ENCODE measurements at regions not wholly inside any gene's neighbourhood (a gene's known extent, or its start where the extent isn't known, plus 50 kb on each side); places are given as distances from the start of the nearest gene placed in this dataset.

DNA sequence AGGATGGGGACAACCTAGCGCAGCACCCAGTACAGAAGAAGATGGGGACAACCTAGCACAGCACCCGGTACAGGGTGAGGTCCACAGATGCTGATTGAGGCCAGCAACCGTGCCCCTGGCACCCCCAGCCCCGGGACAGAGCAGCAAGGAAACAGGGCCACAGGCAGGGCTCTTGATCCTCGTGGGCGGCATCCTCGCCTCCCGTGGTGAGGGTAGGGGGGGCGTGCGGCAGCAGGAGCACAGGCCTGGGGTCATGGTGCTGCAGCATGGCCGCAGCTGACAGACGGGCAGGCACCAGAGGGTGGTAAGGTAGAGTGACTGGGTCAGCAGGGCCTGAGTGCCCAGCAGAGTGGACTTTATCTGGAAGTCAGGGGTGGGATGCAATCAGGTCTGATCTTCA is 89.5 kb downstream of the HMX1 start:
- 80% methylated on average over 12 of the region's 12 CpGs for WGBS (ENCODE audit: insufficient coverage)

DNA sequence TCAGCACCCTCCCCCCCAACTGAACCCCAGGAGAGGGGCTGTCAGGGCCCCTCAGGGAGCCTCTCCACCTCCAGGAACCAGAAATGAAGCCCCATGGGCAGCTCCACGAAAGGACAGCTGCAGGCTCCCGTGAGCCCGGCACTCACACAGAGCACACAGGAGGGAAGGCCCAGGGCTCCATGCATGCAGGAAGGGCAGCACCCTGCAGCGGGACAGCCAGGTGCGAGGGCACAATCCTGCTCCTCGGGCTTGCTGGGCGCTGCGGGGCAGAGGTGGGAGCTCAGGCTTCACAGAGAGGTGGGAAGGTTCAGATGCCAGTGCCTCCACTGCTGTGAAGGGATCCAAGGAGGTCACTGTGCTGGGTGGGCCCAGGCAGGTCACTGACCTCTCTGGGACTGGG is 90.0 kb downstream of the HMX1 start:
- Histone ChIP-seq H3K4me1 (ENCODE audit: control insufficient read depth, insufficient read depth, low read length) (no peaks in the 10 kb centered on the region), H3K27ac (ENCODE audit: low read length) (no peak overlapping the region), H3K36me3 (ENCODE audit: control insufficient read depth, insufficient read depth, low read length) (no peaks in the 10 kb centered on the region), H3K4me3 (ENCODE audit: low read length) (no peak overlapping the region), H3K9me3 (replicated peaks; ENCODE audit: control insufficient read depth, low read depth, low read length) (no peaks in the 10 kb centered on the region), H3K27me3 (ENCODE audit: control insufficient read depth, insufficient read depth, low read length) (peaks cover 2% of the 10 kb centered on the region)
- DNase-seq: no peak
- 83% methylated on average over 8 of the region's 8 CpGs for WGBS (ENCODE audit: insufficient coverage)

More for the DNA sequence above, 89.5 kb downstream of the HMX1 start:
- H3K4me3 ChIP-seq (ENCODE audit: low read length): no peak overlapping the region
- H3K27me3 ChIP-seq (ENCODE audit: control insufficient read depth, insufficient read depth, low read length): peaks cover 2% of the 10 kb centered on the region
- no peak for DNase-seq
- no peak overlapping the region for H3K27ac ChIP-seq (ENCODE audit: low read length)
- no peaks in the 10 kb centered on the region for H3K36me3 ChIP-seq (ENCODE audit: control insufficient read depth, insufficient read depth, low read length)
- no peaks in the 10 kb centered on the region for H3K9me3 ChIP-seq (replicated peaks; ENCODE audit: control insufficient read depth, low read depth, low read length)
- no peaks in the 10 kb centered on the region for H3K4me1 ChIP-seq (ENCODE audit: control insufficient read depth, insufficient read depth, low read length)

DNA sequence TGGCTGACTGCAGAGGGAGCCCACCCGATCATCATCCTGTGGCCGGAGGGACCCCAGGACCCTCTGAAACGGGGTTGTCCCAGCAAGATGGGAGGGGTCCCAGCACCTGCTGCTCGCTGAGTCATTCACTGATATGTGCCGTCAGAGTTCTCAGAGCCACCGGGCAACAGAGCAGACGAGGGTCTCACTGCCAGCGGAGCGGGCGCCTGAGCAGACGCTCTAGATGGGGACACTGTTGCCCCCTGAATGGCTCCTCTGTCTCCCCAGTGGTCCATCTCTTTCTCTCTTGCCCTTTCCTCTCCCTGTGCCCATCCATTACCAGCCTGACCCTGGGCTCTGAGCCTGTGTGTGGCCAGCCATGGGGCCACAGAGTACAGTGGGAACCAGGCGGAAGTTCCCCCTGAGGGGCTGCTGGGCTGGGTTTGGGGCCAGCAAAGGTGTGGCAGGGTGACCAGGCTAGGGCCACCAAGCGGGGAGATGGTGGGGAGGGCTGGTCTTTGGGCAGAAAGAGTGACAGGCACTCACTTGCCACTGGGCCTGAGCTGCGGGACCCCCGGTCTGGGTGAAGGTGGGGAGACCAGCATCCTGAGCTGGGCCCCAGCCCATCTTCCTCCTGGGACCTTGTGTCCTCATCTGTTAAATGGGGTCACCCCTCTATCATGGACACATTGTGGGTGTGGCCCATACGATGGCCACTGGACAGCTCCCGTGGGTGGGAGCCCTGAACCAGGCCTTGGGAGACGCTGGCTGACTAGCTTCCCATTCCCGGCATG is 90.9 kb downstream of the HMX1 start:
- WGBS (ENCODE audit: insufficient coverage): 70% methylated on average over 17 of the region's 19 CpGs

DNA sequence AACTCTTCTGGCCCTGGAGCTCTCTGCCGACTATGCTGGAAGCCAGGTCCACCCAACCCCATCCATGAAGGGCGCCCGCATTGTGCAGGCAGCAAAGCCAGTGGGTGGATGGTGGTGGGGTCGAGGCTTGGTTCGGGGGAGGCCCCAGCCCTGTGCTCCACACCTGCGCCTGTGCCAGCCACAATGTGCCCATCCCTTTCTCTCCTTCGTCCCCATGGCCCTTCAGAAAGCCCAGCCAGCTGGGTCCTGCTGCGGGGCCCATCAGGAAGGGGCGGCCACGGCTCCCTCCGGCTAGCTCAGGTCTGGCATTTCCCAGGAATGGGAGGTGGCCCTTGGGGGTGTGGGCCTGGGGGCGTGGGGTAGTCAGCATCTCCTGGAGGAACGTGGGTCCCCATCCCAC is 91.6 kb downstream of the HMX1 start:
- Histone ChIP-seq H3K27ac (ENCODE audit: low read length) (no peak overlapping the region), H3K4me1 (ENCODE audit: control insufficient read depth, insufficient read depth, low read length) (no peaks in the 10 kb centered on the region), H3K4me3 (ENCODE audit: low read length) (no peak overlapping the region), H3K36me3 (ENCODE audit: control insufficient read depth, insufficient read depth, low read length) (no peaks in the 10 kb centered on the region), H3K9me3 (replicated peaks; ENCODE audit: control insufficient read depth, low read depth, low read length) (no peaks in the 10 kb centered on the region), H3K27me3 (ENCODE audit: control insufficient read depth, insufficient read depth, low read length) (peaks cover 2% of the 10 kb centered on the region)
- WGBS (ENCODE audit: insufficient coverage): no CpG with 5 or more reads among the region's 13 CpGs
- DNase-seq: no peak

More for the DNA sequence above, 90.9 kb downstream of the HMX1 start:
- Histone ChIP-seq H3K9me3 (replicated peaks; ENCODE audit: control insufficient read depth, low read depth, low read length) (no peaks in the 10 kb centered on the region), H3K36me3 (ENCODE audit: control insufficient read depth, insufficient read depth, low read length) (no peaks in the 10 kb centered on the region), H3K27me3 (ENCODE audit: control insufficient read depth, insufficient read depth, low read length) (peaks cover 2% of the 10 kb centered on the region), H3K4me1 (ENCODE audit: control insufficient read depth, insufficient read depth, low read length) (no peaks in the 10 kb centered on the region), H3K4me3 (ENCODE audit: low read length) (no peak overlapping the region), H3K27ac (ENCODE audit: low read length) (no peak overlapping the region)
- DNase-seq: no peak

DNA sequence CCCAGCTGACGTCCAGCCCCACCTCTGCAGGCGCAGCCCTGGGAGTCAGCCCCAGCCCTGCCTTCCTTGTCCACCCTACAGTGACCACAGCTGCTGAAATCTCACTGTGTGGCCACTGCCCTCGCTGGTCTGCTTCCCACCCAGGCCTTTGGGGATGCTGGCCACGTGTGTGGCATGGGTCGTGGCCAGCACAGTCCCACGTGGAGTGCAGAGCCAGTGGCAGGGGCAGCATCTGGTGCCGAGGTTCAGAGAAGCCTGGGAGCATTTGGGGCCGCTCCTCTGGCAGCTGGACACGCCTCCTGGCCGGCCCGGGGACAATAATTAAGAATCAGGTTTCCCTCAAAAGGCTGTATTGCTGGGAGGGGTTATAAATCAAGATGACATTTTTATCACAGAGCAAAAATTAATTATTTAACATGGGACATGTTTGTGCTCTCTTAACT is 92.1 kb downstream of the HMX1 start:
- H3K4me1 ChIP-seq (ENCODE audit: control insufficient read depth, insufficient read depth, low read length): no peaks in the 10 kb centered on the region
- H3K36me3 ChIP-seq (ENCODE audit: control insufficient read depth, insufficient read depth, low read length): no peaks in the 10 kb centered on the region
- H3K27me3 ChIP-seq (ENCODE audit: control insufficient read depth, insufficient read depth, low read length): peaks cover 5% of the 10 kb centered on the region
- no peak overlapping the region for H3K27ac ChIP-seq (ENCODE audit: low read length)
- DNase-seq: no peak
- WGBS (ENCODE audit: insufficient coverage): 20% methylated on average over 8 of the region's 11 CpGs
- H3K4me3 ChIP-seq (ENCODE audit: low read length): no peak overlapping the region
- H3K9me3 ChIP-seq (replicated peaks; ENCODE audit: control insufficient read depth, low read depth, low read length): no peaks in the 10 kb centered on the region

DNA sequence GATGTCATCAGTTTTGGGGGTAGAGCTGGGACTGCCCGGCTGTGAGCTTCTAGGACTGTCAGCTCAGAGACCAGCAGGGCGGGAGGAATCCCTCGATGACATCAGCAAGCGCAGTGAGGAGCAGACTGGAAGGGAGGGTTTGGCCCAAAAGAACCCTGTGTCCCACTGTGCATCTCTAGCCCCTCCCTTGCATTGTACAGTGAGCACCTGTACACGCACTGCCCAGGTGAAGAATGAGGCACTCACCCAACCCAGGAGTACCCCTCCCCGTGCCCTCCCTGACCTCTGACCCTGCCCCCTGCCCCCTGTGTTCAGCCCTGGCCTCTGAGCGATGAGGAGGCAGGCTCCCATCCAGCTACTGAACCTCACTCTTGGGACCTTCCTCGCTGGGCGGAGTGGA is 92.9 kb downstream of the HMX1 start:
- Histone ChIP-seq H3K4me1 (ENCODE audit: control insufficient read depth, insufficient read depth, low read length) (no peaks in the 10 kb centered on the region), H3K9me3 (replicated peaks; ENCODE audit: control insufficient read depth, low read depth, low read length) (no peaks in the 10 kb centered on the region), H3K4me3 (ENCODE audit: low read length) (no peak overlapping the region), H3K27ac (ENCODE audit: low read length) (no peak overlapping the region), H3K27me3 (ENCODE audit: control insufficient read depth, insufficient read depth, low read length) (peaks cover 8% of the 10 kb centered on the region), H3K36me3 (ENCODE audit: control insufficient read depth, insufficient read depth, low read length) (no peaks in the 10 kb centered on the region)
- 60% methylated on average over 6 of the region's 9 CpGs for WGBS (ENCODE audit: insufficient coverage)
- no peak for DNase-seq

DNA sequence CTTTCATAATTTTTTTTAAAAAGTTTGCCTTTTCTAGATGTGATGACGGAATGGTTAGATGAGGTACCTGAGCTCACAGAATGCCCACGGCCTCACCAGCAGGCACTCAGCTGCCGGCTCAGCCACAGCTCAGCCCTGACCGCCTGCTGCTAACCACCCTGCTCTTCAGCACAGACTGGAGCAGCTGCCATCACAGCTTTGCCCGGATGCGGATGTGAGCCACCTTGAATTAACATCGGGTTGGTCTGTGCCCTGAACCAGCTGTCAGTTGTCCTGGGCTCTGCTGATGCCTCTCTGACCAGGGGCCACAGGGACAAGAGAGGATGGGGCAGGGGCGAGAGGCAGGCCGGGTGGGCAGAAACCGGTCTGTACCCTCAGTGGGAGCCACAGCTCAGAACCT is 93.3 kb downstream of the HMX1 start:
- H3K4me1 ChIP-seq (ENCODE audit: control insufficient read depth, insufficient read depth, low read length): no peaks in the 10 kb centered on the region
- peaks cover 9% of the 10 kb centered on the region for H3K27me3 ChIP-seq (ENCODE audit: control insufficient read depth, insufficient read depth, low read length)
- 72% methylated on average over 9 of the region's 10 CpGs for WGBS (ENCODE audit: insufficient coverage)
- H3K27ac ChIP-seq (ENCODE audit: low read length): no peak overlapping the region
- DNase-seq: no peak
- H3K9me3 ChIP-seq (replicated peaks; ENCODE audit: control insufficient read depth, low read depth, low read length): no peaks in the 10 kb centered on the region
- no peaks in the 10 kb centered on the region for H3K36me3 ChIP-seq (ENCODE audit: control insufficient read depth, insufficient read depth, low read length)
- H3K4me3 ChIP-seq (ENCODE audit: low read length): no peak overlapping the region

DNA sequence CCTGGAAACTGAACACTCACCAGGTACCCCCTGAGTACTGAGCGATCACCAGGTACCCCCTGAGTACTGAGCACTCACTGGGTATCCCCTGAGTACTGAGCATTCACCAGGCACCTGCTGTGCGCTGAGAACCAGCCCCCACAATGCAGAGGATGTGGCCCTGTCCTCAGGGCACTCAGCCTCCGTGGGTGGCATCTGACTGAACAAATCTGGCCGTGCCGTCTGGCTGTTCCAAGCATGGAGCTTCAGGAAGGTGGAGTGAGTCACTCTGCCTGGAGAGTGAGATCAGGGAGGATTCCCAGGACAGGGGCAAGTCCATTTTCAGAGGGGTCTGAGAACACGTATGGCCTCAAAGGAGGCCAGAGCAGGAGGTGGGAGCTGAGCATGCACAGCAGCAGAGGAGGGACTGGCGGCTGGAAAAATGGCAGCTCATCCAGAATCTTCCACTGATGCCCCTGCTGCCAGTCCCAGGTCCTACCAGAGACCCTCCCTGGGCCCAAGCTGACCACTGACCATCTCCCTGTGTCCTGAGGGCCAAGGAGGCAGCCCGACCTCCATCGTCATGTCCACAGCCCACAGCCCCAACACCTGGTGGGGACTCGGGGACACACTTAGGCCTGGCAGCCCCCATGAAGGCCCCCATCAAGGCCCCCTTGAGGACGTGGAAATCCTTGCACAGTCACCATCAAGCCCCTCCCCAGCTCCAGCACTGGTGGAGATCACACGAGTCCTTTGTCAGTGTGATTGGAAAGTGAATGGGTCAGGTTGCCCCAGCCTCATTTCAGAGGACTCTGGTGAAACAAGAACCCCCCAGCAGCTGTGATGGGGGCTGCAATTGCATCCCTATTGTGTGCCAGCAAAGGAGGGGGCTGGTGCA is 94.1 kb downstream of the HMX1 start:
- Histone ChIP-seq H3K4me3 (ENCODE audit: low read length) (no peak overlapping the region), H3K36me3 (ENCODE audit: control insufficient read depth, insufficient read depth, low read length) (no peaks in the 10 kb centered on the region), H3K27me3 (ENCODE audit: control insufficient read depth, insufficient read depth, low read length) (peaks cover 12% of the 10 kb centered on the region), H3K4me1 (ENCODE audit: control insufficient read depth, insufficient read depth, low read length) (no peaks in the 10 kb centered on the region), H3K9me3 (replicated peaks; ENCODE audit: control insufficient read depth, low read depth, low read length) (no peaks in the 10 kb centered on the region), H3K27ac (ENCODE audit: low read length) (no peak overlapping the region)
- DNase-seq: no peak
- 76% methylated on average over 10 of the region's 12 CpGs for WGBS (ENCODE audit: insufficient coverage)

DNA sequence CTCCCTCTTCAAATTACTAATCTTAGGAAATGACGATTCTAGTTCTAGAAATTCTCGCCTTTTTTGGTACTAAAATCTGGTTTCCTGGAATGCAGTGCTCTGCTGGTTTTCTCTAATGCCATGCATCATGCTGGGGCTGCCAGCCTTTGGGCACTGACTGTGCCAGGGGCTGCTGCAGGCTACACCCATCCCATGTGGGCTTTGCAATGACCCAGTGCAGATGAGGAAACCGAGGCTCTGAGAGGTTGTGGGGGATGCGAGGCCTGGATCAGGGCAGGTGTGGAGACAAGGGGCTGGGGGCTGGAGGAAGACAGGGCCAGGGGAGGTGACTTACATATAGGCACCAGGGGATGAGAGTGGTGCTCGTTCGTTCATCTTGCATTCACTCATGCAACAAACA is 95.3 kb downstream of the HMX1 start:
- peaks cover 10% of the 10 kb centered on the region for H3K27me3 ChIP-seq (ENCODE audit: control insufficient read depth, insufficient read depth, low read length)
- DNase-seq: no peak

DNA sequence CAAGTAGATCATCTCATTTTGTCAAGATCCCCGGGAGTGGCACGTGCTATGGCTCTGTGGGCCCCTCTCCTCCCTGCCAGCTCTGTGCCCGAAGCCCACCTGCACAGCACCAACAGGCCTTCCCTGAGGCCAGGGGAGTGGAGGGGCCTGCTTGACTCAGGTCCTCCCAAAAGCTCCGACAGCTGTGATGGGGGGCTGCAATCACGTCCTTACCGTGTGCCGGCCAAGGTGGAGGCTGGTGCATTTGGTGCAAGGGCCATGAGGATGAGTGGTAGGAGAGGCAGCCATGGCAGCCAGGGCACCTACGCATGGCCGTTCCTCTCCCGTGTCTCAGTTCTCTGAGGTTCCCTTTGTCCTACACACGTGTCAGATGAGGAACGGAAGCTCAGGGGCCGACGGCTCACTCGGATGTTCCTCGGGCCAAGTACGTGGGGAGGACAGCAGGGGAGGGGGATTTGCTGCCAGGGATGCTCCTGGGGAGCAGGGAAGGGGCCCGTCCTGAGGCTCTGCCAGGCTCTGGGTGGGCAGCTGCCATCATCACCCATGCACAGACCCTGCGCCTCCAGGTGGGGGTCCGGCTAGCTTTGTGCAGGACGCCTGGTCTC is 95.8 kb downstream of the HMX1 start:
- Histone ChIP-seq H3K36me3 (ENCODE audit: control insufficient read depth, insufficient read depth, low read length) (no peaks in the 10 kb centered on the region), H3K4me3 (ENCODE audit: low read length) (no peak overlapping the region), H3K4me1 (ENCODE audit: control insufficient read depth, insufficient read depth, low read length) (no peaks in the 10 kb centered on the region), H3K9me3 (replicated peaks; ENCODE audit: control insufficient read depth, low read depth, low read length) (no peaks in the 10 kb centered on the region), H3K27me3 (ENCODE audit: control insufficient read depth, insufficient read depth, low read length) (peaks cover 10% of the 10 kb centered on the region), H3K27ac (ENCODE audit: low read length) (no peak overlapping the region)
- WGBS (ENCODE audit: insufficient coverage): 76% methylated on average over 18 of the region's 21 CpGs
- no peak for DNase-seq

More for the DNA sequence above, 95.3 kb downstream of the HMX1 start:
- Histone ChIP-seq H3K36me3 (ENCODE audit: control insufficient read depth, insufficient read depth, low read length) (no peaks in the 10 kb centered on the region), H3K9me3 (replicated peaks; ENCODE audit: control insufficient read depth, low read depth, low read length) (no peaks in the 10 kb centered on the region), H3K4me3 (ENCODE audit: low read length) (no peak overlapping the region), H3K27ac (ENCODE audit: low read length) (no peak overlapping the region), H3K4me1 (ENCODE audit: control insufficient read depth, insufficient read depth, low read length) (no peaks in the 10 kb centered on the region)
- 58% methylated on average over 2 of the region's 6 CpGs for WGBS (ENCODE audit: insufficient coverage)
